H7 (cell line): ENCODE measurements at regions not wholly inside any gene's neighbourhood (a gene's known extent, or its start where the extent isn't known, plus 50 kb on each side); places are given as distances from the start of the nearest gene placed in this dataset.

Experiments used
- DNase-seq: peaks from one replicate; pipeline ENCODE4 v3.0.0; 2012
- H3K27me3 ChIP-seq: 2 replicates; pipeline ENCODE4 v1.6.0; 2011; ENCODE audit warnings: mild to moderate bottlenecking, low read length; ENCODE audit not compliant: control insufficient read depth, insufficient read depth
- H3K36me3 ChIP-seq: replicated peaks from 2 replicates; pipeline ENCODE4 v1.5.1; 2011; ENCODE audit warnings: low read length; ENCODE audit not compliant: control insufficient read depth, insufficient read depth
- H3K4me3 ChIP-seq: 2 replicates; pipeline ENCODE4 v1.5.1; 2011; ENCODE audit warnings: low read depth, mild to moderate bottlenecking, control low read depth, low read length, moderate library complexity; ENCODE audit not compliant: insufficient read depth

- no peak overlapping the region for H3K4me3 ChIP-seq
- H3K27me3 ChIP-seq, result no peaks in the 10 kb centered on the region
- DNase-seq, result no peak
- no peaks in the 10 kb centered on the region for H3K36me3 ChIP-seq
Measured at GRCh38 chr12:126905752-126906151, 1361.2 kb upstream of the TMEM132C start.

GRCh38 chr12:126907900-126908764, 1358.8 kb upstream of the TMEM132C start:
- no peak for DNase-seq
- no peaks in the 10 kb centered on the region for H3K27me3 ChIP-seq
- no peak overlapping the region for H3K4me3 ChIP-seq
- no peaks in the 10 kb centered on the region for H3K36me3 ChIP-seq

- Histone ChIP-seq H3K4me3 (no peak overlapping the region), H3K36me3 (no peaks in the 10 kb centered on the region)
- DNase-seq, result no peak
Measured at GRCh38 chr12:126908765-126909142, 1358.2 kb upstream of the TMEM132C start.

GRCh38 chr12:126910570-126910969, 1356.4 kb upstream of the TMEM132C start:
- Histone ChIP-seq H3K27me3 (no peaks in the 10 kb centered on the region), H3K4me3 (no peak overlapping the region), H3K36me3 (no peaks in the 10 kb centered on the region)
- no peak for DNase-seq

More at GRCh38 chr12:126908765-126909142, 1358.2 kb upstream of the TMEM132C start:
- no peaks in the 10 kb centered on the region for H3K27me3 ChIP-seq

- H3K27me3 ChIP-seq, result no peaks in the 10 kb centered on the region
- no peak overlapping the region for H3K4me3 ChIP-seq
- DNase-seq, result no peak
- H3K36me3 ChIP-seq, result no peaks in the 10 kb centered on the region
Measured at GRCh38 chr12:126912111-126912510, 1354.9 kb upstream of the TMEM132C start.

- no peak overlapping the region for H3K4me3 ChIP-seq
- H3K36me3 ChIP-seq, result no peaks in the 10 kb centered on the region
- no peaks in the 10 kb centered on the region for H3K27me3 ChIP-seq
- no peak for DNase-seq
Measured at GRCh38 chr12:126914170-126914793, 1352.7 kb upstream of the TMEM132C start.

GRCh38 chr12:126915309-126915708, 1351.7 kb upstream of the TMEM132C start:
- no peaks in the 10 kb centered on the region for H3K36me3 ChIP-seq
- no peak for DNase-seq
- H3K27me3 ChIP-seq, result no peaks in the 10 kb centered on the region
- no peak overlapping the region for H3K4me3 ChIP-seq

- H3K27me3 ChIP-seq, result no peaks in the 10 kb centered on the region
- H3K36me3 ChIP-seq, result no peaks in the 10 kb centered on the region
- no peak overlapping the region for H3K4me3 ChIP-seq
- peak; percentile 18 for DNase-seq
Measured at GRCh38 chr12:126926023-126926594, 1340.9 kb upstream of the TMEM132C start.

- no peak for DNase-seq
- Histone ChIP-seq H3K36me3 (no peaks in the 10 kb centered on the region), H3K27me3 (no peaks in the 10 kb centered on the region), H3K4me3 (no peak overlapping the region)
Measured at GRCh38 chr12:126930234-126930633, 1336.7 kb upstream of the TMEM132C start.

- Histone ChIP-seq H3K4me3 (no peak overlapping the region), H3K27me3 (no peaks in the 10 kb centered on the region), H3K36me3 (no peaks in the 10 kb centered on the region)
- DNase-seq, result no peak
Measured at GRCh38 chr12:126932156-126932555, 1334.8 kb upstream of the TMEM132C start.

- no peaks in the 10 kb centered on the region for H3K27me3 ChIP-seq
- H3K4me3 ChIP-seq, result no peak overlapping the region
- no peaks in the 10 kb centered on the region for H3K36me3 ChIP-seq
- no peak for DNase-seq
Measured at GRCh38 chr12:126935435-126935834, 1331.5 kb upstream of the TMEM132C start.

- no peaks in the 10 kb centered on the region for H3K27me3 ChIP-seq
- H3K4me3 ChIP-seq, result no peak overlapping the region
- H3K36me3 ChIP-seq, result no peaks in the 10 kb centered on the region
- no peak for DNase-seq
Measured at GRCh38 chr12:126936181-126936851, 1330.7 kb upstream of the TMEM132C start.

GRCh38 chr12:126937431-126937830, 1329.5 kb upstream of the TMEM132C start:
- no peak for DNase-seq

GRCh38 chr12:126944684-126945083, 1322.3 kb upstream of the TMEM132C start:
- no peak overlapping the region for H3K4me3 ChIP-seq
- no peak for DNase-seq
- no peaks in the 10 kb centered on the region for H3K27me3 ChIP-seq
- no peaks in the 10 kb centered on the region for H3K36me3 ChIP-seq

More at GRCh38 chr12:126937431-126937830, 1329.5 kb upstream of the TMEM132C start:
- Histone ChIP-seq H3K4me3 (no peak overlapping the region), H3K36me3 (no peaks in the 10 kb centered on the region), H3K27me3 (no peaks in the 10 kb centered on the region)
